Activated CD4-positive, alpha-beta T cell treated with anti-CD3 and anti-CD28 coated beads, Interleukin-10, Interleukin-2, amounts not matched to agents 100 ng/mL and 50 ng/mL, durations not matched to agents 16 hours and 8 hours (primary cell): ENCODE measurements at regions not wholly inside any gene's neighbourhood (a gene's known extent, or its start where the extent isn't known, plus 50 kb on each side); places are given as distances from the start of the nearest gene placed in this dataset.

Source experiments
- DNase-seq: peaks from one replicate; pipeline ENCODE4 v3.0.0-alpha.2; 2020

GRCh38 chrX:45852884-45853283, 652.2 kb upstream of the DIPK2B start:
- peak; percentile 67 for DNase-seq

- DNase-seq, result peak; percentile 83
Measured at GRCh38 chrX:45851434-45851991, 650.8 kb upstream of the DIPK2B start.

GRCh38 chrX:45850775-45851433, 650.2 kb upstream of the DIPK2B start:
- DNase-seq, result peak; percentile 38

GRCh38 chrX:45850197-45850774, 649.6 kb upstream of the DIPK2B start:
- peak; percentile 23 for DNase-seq

GRCh38 chrX:45849261-45849862, 648.7 kb upstream of the DIPK2B start:
- DNase-seq, result peak; percentile 69

GRCh38 chrX:45847961-45848360, 647.3 kb upstream of the DIPK2B start:
- no peak for DNase-seq

GRCh38 chrX:45846328-45846727, 645.7 kb upstream of the DIPK2B start:
- DNase-seq, result no peak

GRCh38 chrX:45845142-45845541, 644.5 kb upstream of the DIPK2B start:
- peak; percentile 77 for DNase-seq

GRCh38 chrX:45843518-45843917, 642.8 kb upstream of the DIPK2B start:
- DNase-seq, result peak; percentile 26

- no peak for DNase-seq
Measured at GRCh38 chrX:45842926-45843315, 642.2 kb upstream of the DIPK2B start.

- DNase-seq, result peak; percentile 44
Measured at GRCh38 chrX:45842207-45842925, 641.7 kb upstream of the DIPK2B start.

GRCh38 chrX:45840411-45840950, 639.8 kb upstream of the DIPK2B start:
- DNase-seq, result no peak

GRCh38 chrX:45830343-45830742, 629.7 kb upstream of the DIPK2B start:
- DNase-seq, result peak; percentile 55

GRCh38 chrX:45824471-45824870, 623.8 kb upstream of the DIPK2B start:
- DNase-seq, result peak; percentile 62

GRCh38 chrX:45823536-45823935, 622.9 kb upstream of the DIPK2B start:
- no peak for DNase-seq

- no peak for DNase-seq
Measured at GRCh38 chrX:45822124-45822523, 621.4 kb upstream of the DIPK2B start.

- DNase-seq, result no peak
Measured at GRCh38 chrX:45818913-45819312, 618.2 kb upstream of the DIPK2B start.

GRCh38 chrX:45815441-45815840, 614.8 kb upstream of the DIPK2B start:
- peak; percentile 69 for DNase-seq

- DNase-seq, result peak; percentile 39
Measured at GRCh38 chrX:45811326-45811725, 610.6 kb upstream of the DIPK2B start.

- DNase-seq, result peak; percentile 51
Measured at GRCh38 chrX:45807572-45808425, 607.1 kb upstream of the DIPK2B start.

GRCh38 chrX:45806410-45807121, 605.9 kb upstream of the DIPK2B start:
- peak; percentile 90 for DNase-seq
